ENCODE measurements at regions not wholly inside any gene's neighbourhood (a gene's known extent, or its start where the extent isn't known, plus 50 kb on each side); places are given as distances from the start of the nearest gene placed in this dataset.
A peak's percentile ranks its signal among the peaks of the same experiment; 100 is the strongest.

DNA sequence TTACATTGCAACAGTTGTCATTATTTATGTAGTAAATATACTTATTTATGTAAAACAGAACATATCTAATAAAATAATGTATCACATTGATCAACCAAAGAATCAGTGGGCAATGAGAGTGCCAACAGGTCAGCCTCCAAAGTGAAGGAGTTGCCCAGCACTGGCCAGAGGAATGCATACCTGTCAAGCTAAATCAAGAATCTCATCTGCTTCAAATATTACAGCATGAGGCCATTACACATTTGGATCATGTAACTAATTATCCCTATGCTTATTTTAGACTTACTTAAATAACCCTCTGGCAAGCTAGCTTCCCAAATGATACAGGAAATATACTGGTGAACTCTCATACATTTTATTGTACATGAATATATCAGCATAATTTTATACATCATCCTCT lies 1211.7 kb upstream of the ACVR2A start:
- no peak for DNase-seq

DNA sequence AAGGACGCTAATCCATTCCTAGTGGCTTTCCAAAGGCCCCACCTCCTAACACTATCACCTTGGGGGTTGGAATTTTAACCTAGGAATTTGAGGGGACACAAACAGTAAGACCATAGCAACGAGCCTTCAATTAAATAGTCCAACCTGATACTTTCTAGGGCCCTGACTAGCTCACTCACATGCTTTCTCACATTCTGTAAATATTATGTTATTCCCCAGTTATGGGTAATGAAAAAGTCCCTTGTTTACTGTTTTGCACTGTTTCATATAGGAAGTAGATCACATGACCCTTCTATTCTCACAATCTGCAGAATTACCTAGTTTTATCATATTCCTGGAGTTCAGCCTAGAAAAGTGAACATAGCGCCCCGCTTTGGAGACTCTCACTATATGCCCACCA lies 1212.1 kb upstream of the ACVR2A start:
- DNase-seq, result no peak

DNA sequence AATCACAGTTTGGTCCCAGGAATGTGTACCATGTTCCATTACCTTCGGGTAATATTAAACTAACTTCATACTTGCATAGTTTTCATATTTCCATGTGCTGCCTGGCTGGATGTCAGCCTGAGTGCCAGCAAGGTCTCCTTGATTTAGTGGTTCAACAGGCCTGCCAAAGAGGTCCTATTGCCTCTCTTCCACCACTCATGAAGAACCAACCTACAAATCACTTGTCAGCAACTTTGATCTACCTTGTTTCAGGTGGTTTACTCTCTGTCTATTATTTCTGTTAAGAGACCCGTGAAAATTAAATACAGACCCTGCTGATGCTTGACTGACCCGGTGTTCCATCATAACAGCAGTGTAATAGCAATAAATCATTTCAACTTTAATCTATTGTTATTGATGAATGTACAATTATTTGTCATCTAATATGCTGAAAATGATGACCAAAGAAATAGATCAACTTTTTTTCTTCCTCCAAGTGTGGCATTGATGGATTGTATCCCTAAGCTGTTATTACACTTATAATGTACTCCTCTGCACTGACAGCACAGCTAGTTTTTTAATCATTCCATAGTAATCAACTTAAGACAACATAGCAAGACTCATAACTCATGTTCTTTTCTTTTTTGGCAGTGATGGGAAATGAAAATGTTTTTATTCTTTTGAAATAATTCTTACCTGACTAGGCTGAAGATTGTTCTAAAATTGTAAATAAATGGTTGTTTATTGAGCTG lies 1220.2 kb upstream of the ACVR2A start:
- no peak for DNase-seq

DNA sequence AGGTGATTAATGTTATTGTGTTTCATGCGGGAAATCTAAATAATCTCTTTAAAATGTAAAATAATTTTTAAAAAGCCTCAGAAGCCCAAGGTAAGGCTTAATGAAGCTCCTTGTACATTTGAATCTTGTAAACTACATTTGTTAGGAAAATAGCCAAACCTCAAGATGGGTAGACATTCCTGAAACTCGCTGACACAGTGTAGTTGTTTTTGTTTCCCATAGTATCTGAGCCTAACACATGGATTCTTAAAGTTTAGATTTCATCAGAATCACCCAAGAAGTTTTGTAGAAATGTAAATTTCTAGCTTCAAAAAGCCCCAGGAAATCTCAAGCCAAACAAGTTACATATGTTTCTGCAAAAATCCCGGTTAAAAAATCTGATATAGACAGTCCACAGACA lies 1221.1 kb upstream of the ACVR2A start:
- no peak for DNase-seq

DNA sequence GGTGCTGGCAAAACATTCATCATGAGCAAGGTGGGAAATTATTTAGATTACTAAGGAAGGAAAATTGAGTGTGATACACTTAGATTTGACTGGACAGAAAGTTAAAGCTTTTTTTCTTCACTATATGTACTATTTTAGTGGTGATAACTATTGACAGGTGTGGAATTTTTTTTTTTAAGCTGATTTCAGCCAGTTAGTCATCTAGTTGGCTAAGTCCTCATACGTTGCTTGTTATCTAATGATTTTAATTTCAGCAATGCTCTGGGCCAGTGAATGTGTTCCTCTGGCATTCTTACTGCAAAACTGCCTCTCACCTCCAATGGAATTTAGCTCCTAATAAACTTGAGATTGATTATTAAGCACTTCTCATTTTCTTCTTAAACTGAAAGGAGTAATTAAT lies 1223.2 kb upstream of the ACVR2A start:
- DNase-seq, result no peak

DNA sequence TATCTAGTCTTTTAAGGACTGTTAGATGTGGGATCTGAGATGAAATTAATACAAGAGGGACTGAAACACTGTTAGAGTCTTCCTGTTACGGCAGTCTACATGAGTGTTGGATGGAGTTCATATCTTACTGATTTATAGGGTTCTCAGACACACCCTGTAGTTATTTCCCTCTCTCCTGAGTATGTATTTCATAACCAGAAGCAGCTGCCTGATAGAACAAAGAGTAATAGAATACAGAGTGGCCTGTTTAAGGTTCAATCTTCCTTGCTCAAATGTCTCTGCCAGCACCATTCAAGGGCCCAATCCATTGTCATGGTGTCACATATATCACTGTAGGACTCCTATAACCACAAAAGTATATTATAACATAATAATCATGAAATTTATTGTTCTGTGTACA lies 1229.1 kb upstream of the ACVR2A start:
- no peak for DNase-seq

DNA sequence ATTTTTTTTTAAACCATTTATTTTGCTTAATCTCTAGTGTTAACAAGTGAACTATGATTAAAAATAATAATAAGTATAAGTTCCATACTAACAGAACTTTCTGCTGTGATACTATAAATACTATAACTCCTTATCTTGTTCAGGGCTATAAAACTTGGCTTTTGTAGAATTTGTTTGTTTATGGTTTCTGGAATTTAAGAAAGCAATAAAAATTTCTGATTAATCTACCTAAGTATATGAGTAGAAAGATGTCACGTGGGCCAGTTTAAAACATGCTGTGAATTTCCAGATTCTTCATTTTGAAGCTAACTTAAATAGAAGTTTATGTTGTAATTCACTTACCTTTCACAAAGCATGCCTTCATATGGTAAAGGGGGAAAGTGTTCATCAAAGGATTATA lies 1236.3 kb upstream of the ACVR2A start:
- no peak for DNase-seq

DNA sequence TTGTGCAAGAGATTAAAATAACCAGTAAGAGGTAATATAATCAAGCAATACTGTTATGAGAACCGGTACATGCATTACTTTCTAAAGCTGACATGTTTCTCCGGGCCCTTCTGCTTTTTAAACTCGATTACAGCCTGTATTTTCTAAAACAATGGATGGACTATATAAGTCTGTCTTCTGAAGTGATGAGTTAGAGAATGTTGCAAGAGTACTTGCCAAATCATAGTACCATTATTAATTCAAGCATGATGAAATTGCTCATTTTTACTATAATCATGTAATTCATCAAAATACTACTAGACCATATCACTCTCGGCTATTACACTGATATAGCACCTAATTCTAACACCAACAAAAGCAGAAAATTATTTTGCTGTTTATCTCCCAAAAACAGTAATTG lies 1240.3 kb upstream of the ACVR2A start:
- no peak for DNase-seq

DNA sequence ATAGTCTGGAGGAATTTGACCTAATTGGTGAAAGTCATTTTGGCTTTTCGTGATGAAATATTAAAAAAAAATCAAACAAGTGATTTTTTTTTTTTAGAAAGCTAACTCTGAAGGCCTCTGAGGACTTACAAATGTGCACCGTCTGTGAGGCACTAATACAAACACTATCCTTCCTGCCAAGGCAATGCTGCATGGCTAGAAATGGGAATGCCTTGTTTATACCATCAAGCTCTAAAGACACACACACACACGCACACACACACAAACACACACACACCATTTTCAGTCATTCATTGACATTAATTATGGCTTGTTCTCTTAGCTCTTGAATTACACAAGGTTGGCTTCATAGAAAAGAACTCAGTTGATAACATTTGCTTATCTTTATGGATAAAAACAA lies 1242.0 kb upstream of the ACVR2A start:
- no peak for DNase-seq

DNA sequence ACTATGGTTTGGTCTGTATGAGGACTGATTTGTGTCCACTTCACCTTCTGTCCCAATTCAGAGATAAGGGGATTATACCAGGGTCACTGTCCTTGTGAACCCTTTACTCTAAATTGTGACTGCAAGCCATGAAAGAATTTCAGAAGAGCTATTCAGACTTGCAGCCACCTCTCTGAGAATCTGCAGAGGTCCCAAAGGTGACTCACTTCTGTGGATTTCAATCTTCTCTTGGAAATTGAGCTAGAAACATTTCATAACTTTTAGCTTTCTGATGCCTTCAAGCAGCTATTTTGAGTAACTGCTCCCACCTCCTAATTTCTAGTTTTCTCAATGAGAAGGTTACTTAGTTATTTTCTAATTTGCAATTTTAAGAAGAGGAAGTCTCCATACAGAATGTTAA lies 1242.4 kb upstream of the ACVR2A start:
- DNase-seq, result no peak

DNA sequence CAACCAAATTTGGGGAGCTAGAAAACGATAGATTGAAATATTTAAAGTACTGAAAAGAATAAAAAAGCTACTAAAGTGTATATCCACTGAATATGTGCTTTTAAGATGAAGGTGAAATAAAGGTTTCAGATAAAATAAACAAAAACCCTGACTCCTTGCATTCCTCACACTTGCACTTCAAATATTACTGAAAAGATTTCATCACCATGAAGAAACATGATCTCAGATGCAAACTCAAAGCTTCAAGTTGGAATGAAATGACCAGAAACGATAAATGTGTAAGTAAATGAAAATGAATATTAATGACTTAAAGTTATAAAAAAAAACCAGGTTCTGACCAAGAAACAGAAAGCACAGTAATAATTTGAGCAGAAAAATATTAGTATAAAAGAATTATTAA lies 1246.0 kb upstream of the ACVR2A start:
- DNase-seq, result no peak

DNA sequence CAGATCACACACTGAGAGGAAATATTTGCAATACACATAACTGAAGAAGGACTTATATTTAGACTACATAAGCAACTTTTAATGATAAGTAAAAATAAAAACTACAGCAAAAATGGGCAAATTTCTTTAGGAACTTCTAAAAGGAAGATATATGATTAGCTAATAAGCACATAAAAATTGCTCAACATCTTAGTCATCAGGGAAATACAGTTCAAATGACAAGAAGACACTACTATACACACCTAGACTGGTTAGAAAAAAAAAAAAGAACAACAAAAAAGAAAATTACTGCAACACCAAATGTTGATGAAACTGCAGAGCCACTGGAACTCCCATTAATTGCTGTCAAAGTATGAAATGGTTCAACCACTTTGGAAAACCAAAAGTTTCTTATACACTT lies 1247.5 kb upstream of the ACVR2A start:
- no peak for DNase-seq

DNA sequence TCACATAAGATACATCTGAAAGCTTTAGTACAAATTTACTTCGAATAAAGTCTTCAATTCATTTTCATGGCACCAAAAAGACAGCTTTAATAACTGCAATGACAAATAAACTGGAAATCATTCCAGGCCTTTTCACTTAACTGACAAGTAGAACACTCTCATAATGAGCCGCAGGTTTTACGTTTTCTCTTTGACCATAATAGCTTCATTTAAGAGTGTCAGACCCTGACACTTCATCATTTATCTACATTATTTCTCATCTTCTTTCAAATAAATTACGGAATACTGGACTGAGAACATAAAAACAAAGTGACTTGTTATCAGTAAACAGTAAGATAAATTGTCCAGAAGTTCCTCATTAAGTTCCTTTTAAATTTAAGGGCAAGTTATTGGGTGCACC lies 1252.9 kb upstream of the ACVR2A start:
- no peak for DNase-seq

DNA sequence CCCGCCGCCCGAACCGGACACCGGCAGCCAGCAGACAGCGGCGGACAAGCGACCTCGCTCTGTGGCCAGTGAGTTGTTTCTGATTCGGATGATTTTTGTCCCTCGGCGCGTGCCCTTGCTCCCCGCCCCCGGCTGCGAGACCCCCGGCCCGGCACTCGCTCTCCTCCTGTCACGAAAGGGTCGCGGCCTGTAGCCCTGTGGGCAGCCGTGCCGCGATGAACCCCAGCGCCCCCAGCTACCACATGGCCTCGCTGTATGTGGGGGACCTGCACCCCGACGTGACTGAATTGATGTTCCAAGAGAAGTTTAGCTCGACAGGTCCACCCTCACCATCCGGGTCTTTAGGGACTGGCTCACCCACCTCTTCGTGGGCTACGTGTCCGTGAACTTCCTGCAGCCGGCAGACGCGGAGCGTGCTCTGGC lies 1257.5 kb upstream of the ACVR2A start:
- peak; percentile 9 for DNase-seq

DNA sequence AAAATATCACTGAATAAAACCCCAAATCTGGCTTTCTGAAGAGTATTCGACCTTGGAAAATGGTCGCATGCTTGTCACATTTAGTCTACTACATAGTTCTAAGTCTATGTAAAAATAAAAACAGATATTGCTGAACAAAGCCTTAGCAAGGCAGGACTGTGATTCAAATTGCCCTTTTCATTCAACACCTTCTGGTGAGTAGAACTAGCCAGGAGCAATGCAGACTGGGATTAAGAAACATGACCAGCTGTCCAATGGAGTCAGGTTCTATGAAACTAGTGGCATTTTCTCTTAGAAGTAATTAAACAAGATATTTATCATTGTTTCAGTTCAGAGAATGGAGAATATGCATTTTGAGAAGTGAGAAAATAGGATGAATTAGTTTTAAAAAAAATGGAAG lies 1260.5 kb upstream of the ACVR2A start:
- no peak for DNase-seq

DNA sequence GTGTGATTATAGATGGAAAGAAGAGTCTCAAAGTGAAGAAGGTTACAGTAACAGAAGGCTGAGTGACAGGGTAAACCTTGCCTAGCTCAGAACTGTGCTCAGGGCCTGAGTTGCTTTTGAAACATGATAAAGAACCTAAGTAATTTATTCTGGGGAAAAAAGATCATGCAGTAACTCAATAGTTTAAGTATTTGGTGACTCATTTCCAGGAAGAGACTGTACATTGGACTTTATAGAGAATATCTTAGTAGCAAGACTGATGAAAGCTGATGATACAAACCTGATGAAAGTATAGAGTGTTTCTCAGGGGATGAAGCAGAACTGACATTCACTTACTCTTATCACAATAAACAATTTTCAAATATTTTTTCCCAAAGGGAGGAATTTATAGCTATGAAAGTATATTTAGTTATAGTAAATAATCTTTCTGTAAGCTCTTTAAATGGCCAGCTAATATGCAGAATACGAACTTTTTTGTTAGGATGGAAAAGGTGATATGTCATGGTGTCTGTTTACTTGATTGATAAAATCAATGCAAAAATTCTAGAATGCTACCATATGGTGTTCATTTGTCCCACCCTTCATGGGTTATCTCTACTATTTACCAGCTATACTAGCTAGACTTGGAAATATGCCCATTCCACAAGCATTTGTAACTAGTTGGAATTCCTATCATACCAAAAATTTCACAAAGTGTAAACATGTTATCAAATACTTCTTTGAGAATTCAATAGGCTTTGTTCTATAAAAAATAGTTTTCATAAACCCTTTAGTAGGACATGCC lies 1265.5 kb upstream of the ACVR2A start:
- no peak for DNase-seq

DNA sequence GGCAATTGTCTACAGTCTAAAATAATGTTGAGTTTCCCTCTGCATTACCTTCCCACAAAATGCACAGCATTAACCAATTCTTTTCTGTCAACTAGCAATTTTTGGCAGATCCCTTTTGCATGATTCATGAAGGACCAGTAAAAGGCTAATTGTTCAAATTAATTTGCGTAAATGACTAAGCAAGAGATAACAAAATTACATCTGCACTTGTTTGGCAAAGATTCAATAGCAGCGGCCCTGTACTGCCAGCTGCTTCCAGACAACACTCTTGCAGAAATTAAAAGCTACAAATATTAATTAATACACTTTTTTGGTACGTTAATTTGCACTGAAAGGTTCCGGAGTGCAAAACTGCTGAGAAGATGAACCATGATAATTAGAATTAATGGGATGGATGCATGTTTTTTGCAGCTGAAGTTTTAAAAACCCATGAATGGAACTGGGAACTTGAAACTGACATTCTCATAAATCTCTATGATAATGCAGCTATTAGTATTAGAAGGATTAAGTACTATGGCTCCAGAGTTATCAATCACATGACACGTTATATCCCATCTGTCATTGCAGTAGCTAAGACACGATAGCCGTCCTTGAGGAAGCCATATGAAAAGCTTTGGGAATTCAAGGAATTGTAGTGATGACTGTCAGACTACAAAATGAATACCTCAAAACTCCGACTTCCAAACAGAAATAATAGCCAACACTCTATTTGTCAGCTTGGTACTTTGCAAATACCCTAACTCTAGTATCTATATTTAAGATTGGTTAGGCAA lies 1268.3 kb upstream of the ACVR2A start:
- no peak for DNase-seq

DNA sequence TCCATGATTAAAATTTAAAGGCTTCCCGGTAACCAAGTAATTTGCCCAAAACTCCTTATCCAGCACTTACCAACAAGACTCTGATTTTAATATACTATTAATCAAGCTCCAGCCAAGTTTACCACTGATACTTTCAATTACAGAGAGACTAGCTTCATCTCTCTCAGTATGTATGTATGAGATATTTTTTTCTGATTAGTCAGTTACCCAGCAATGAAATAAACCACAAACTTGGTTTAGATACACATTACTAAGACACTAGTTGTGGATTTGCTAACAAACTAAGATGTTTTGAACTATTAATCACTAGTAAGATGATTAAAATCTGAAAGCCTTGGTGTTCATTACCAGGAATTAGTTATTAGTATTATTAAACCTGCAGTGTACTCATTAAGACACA lies 1272.2 kb upstream of the ACVR2A start:
- no peak for DNase-seq

DNA sequence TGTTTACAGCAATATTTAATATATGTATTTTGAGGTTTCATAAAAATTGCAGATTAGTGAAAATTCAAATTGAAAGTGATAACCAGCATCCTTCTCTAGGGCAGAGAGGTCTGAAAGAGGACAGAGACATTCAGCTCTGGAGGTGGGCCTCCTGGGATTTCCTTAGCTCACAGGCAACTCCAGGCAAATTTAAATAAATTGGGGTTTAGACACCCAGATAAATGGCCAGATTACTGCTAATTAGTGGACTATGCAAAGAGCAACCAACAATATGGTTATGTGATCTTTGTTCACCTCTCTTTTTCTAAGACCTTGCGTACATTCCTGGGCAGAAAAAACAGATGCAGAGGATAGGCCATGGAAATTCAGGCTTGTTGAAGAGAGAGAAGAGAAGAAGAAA lies 1282.8 kb upstream of the ACVR2A start:
- DNase-seq, result no peak

DNA sequence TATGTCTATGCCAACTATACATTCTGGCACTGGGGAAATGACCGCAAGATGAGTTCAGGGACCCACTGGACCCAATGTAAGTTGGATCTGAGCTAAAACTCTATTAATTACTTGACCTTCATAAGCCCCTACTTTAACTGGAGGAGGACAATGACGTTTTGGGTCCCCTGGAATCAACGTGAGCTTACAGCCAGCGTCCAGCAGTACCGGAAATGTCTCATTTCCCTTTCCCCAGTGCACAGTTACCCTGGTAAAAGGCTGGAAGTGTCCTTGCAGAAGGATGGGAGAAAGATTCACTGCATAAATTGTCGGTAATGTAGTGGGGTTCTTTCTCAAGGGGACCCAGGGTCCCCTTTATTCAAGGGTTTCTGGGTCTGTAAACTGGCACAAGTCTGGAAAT lies 1297.6 kb upstream of the ACVR2A start:
- DNase-seq, result no peak

DNA sequence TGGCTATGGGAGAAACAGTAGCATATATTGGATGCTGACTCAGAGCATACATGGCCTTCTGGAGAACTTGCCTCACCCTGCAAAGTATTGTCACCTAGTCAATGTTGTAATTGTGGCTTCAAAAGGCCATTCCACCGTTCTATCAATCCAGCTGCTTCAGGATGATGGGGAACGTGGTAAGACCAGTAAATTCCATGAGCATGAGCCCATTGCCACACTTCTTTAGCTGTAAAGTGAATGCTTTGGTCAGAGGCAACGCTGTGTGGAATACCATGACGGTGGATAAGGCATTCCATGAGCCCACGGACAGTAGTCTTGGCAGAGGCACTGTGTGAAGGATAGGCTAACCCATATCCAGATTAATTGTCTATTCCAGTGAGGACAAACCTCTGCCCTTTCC lies 1300.1 kb upstream of the ACVR2A start:
- DNase-seq, result no peak

DNA sequence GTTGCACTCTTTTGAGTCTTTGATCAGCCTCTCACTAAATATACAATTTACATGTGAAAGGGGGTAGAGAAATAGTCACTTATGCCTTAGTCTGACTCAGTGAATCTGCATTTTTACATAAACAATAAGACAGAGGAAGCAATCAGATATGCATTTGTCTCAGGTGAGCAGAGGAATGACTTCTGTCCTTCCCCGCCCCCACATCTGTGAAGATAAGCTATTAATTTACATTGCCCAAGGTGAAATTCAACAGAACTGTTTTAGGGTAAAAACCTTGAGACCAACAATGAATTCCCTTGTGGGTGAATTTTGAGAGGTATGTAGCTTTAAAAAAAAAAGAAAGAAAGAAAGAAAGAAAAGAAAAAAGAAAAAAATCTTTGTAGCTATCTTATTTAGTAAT lies 1302.9 kb upstream of the ACVR2A start:
- DNase-seq, result no peak

DNA sequence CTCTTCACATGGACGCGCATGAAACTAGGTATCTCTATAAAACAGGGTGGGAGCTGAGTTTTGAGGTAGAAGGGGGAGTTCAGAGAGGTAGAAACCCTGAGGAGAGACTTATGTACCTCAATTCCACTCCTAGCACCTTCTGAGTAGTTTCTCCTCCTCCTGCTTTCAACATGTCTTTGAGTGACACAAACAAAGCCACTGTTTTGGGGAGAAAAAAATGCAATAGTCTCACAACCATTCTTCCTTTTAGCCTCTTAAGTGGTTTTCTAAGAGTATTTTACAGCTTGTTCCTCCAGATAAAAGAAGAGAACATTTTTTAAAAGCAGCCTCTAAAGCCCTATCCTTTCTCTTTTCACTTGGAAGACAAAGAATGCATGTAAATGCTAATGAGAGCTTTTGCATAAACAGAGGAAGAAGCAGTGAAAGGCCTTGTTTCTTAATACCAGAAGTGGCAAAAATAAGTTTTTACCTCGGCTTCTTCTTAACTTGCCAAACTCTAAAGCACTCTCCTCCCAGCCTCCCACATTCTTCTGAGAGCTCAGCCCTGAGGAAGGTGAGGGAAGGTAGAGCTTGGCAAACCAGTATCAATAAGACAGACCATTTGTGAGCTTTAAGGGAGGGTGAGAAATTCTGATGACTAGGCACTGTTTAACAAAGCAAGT lies 1304.4 kb upstream of the ACVR2A start:
- DNase-seq, result no peak

Measured in activated gamma-delta T cell (primary cell).